CD14-positive monocyte (primary cell): ENCODE measurements at regions not wholly inside any gene's neighbourhood (a gene's known extent, or its start where the extent isn't known, plus 50 kb on each side); places are given as distances from the start of the nearest gene placed in this dataset.

Experiments
- DNase-seq, 3 donors: peaks; one replicate each; pipeline ENCODE4 v3.0.0-alpha.2; 2011 to 2022
- H2AFZ ChIP-seq: 2 replicates; pipeline ENCODE4 v1.6.0; 2012; ENCODE audit warnings: mild to moderate bottlenecking, low read depth, low read length, inconsistent platforms; ENCODE audit not compliant: insufficient read depth, poor library complexity, severe bottlenecking
- H3K27ac ChIP-seq, 2 donors: 1 replicate in 1 of 2; 2 replicates in 1 of 2; pipeline ENCODE4 v1.5.1; 2012 to 2013; ENCODE audit warnings: low read length in 2 of 2, control low read depth in 1 of 2, inconsistent platforms in 1 of 2, low read depth in 1 of 2, mild to moderate bottlenecking in 1 of 2
- H3K27me3 ChIP-seq, 2 donors: one replicate each; pipeline versions ENCODE4 v1.6.0 to v1.6.1; 2011 to 2013; ENCODE audit warnings: low read length in 2 of 2; ENCODE audit not compliant: control insufficient read depth in 2 of 2, insufficient read depth in 2 of 2
- H3K36me3 ChIP-seq, 2 donors: replicated peaks in 1 of 2; 1 replicate in 1 of 2; 2 replicates in 1 of 2; pipeline versions ENCODE4 v1.5.1 to v1.6.1; 2012 to 2013; ENCODE audit warnings: low read length in 2 of 2, control low read depth in 1 of 2, inconsistent platforms in 1 of 2, mild to moderate bottlenecking in 1 of 2; ENCODE audit not compliant: insufficient read depth in 2 of 2, control insufficient read depth in 1 of 2
- H3K4me1 ChIP-seq, 2 donors: 1 replicate in 1 of 2; 2 replicates in 1 of 2; pipeline versions ENCODE4 v1.5.1 to v1.6.1; 2012 to 2013; ENCODE audit warnings: low read length in 2 of 2, control low read depth in 1 of 2, inconsistent platforms in 1 of 2, mild to moderate bottlenecking in 1 of 2, moderate library complexity in 1 of 2; ENCODE audit not compliant: insufficient read depth in 2 of 2, control insufficient read depth in 1 of 2
- H3K4me2 ChIP-seq: replicated peaks from 2 replicates; pipeline ENCODE3; 2012; ENCODE audit warnings: low read length, moderate library complexity, mild to moderate bottlenecking; ENCODE audit not compliant: poor library complexity, severe bottlenecking; ENCODE audit errors: extremely low read depth
- H3K4me3 ChIP-seq, 3 experiments: fragments of 200-600 bp in 1 of 3; sonication (generic) in 1 of 3; replicated peaks in 1 of 3; 1 replicate in 2 of 3; 2 replicates in 1 of 3; pipeline ENCODE4 v1.5.1; 2011 to 2013; ENCODE audit warnings: low read length in 3 of 3, mild to moderate bottlenecking in 3 of 3, control low read depth in 2 of 3, low read depth in 2 of 3, inconsistent platforms in 1 of 3, moderate library complexity in 1 of 3
- H3K79me2 ChIP-seq: 2 replicates; pipeline ENCODE4 v1.6.0; 2012; ENCODE audit warnings: mild to moderate bottlenecking, control low read depth, inconsistent platforms, low read length, moderate library complexity; ENCODE audit not compliant: insufficient read depth
- H3K9ac ChIP-seq: 2 replicates; pipeline ENCODE4 v1.6.0; 2017; ENCODE audit warnings: low read length, mild to moderate bottlenecking; ENCODE audit not compliant: insufficient read depth, poor library complexity, severe bottlenecking
- H3K9me3 ChIP-seq, 2 donors: replicated peaks in 1 of 2; 1 replicate in 1 of 2; 2 replicates in 1 of 2; pipeline versions ENCODE4 v1.5.1 to v1.6.1; 2012 to 2013; ENCODE audit warnings: low read length in 2 of 2, control low read depth in 1 of 2; ENCODE audit not compliant: control insufficient read depth in 1 of 2, insufficient read depth in 1 of 2
- H4K20me1 ChIP-seq: 2 replicates; pipeline ENCODE4 v1.6.0; 2012; ENCODE audit warnings: mild to moderate bottlenecking, low read length, control low read depth, moderate library complexity; ENCODE audit not compliant: insufficient read depth
- H3K27ac Mint-ChIP-seq, 7 donors: one replicate each; pipeline ENCODE4 v1.8.0; 2020; ENCODE audit warnings: mild to moderate bottlenecking in 7 of 7, mixed read lengths in 7 of 7, moderate library complexity in 6 of 7, inconsistent platforms in 2 of 7
- H3K27me3 Mint-ChIP-seq, 3 donors: one replicate each; pipeline ENCODE4 v1.8.0; 2021 to 2022; ENCODE audit warnings: low read depth in 3 of 3, mild to moderate bottlenecking in 3 of 3, mixed read lengths in 3 of 3, moderate library complexity in 3 of 3, inconsistent platforms in 1 of 3
- H3K36me3 Mint-ChIP-seq, 2 donors: one replicate each; pipeline ENCODE4 v1.8.0; 2020; ENCODE audit warnings: mixed read lengths in 2 of 2, inconsistent platforms in 1 of 2, mild to moderate bottlenecking in 1 of 2
- H3K4me1 Mint-ChIP-seq: one replicate; pipeline ENCODE4 v1.8.0; 2020; ENCODE audit warnings: mild to moderate bottlenecking, mixed read lengths
- H3K4me3 Mint-ChIP-seq, 2 donors: one replicate each; pipeline ENCODE4 v1.8.0; 2020; ENCODE audit warnings: mild to moderate bottlenecking in 2 of 2, mixed read lengths in 2 of 2, moderate library complexity in 1 of 2
- H3K9me3 Mint-ChIP-seq, 7 donors: one replicate each; pipeline ENCODE4 v1.8.0; 2020 to 2022; ENCODE audit warnings: mixed read lengths in 7 of 7, mild to moderate bottlenecking in 6 of 7, moderate library complexity in 6 of 7, inconsistent platforms in 2 of 7
- CTCF ChIP-seq: fragments of 200-600 bp; IDR thresholded peaks from one replicate; pipeline ENCODE4 v1.8.0; 2022; ENCODE audit warnings: antibody characterized with exemption, mild to moderate bottlenecking
- WGBS: methylation state at CpG from one replicate; pipeline ENCODE4 v1.1.5; 2013; ENCODE audit warnings: missing lambda C conversion rate; ENCODE audit not compliant: insufficient coverage; 5-methylcytosine and 5-hydroxymethylcytosine counted together
- intact Hi-C, 2 donors: fragments of 100-400 bp; cut with micrococcal nuclease; formaldehyde crosslinking; loops; one replicate each; pipeline versions ENCODE4 v1.15.0 to v1.15.1; 2023

- WGBS, result 93% methylated on average over 5 of the region's 6 CpGs
- Mint-ChIP-seq H3K27ac (no peak overlapping the region), H3K4me3 (no peak overlapping the region), H3K27me3 (no peaks in the 10 kb centered on the region), H3K4me1 (no peaks in the 10 kb centered on the region), H3K9me3 (peaks cover 6 to 21% (median 9%) of the 10 kb centered on the region in 7 donors), H3K36me3 (no peaks in the 10 kb centered on the region)
- Histone ChIP-seq H4K20me1 (no peaks in the 10 kb centered on the region), H3K79me2 (no peaks in the 10 kb centered on the region), H3K9ac (no peak overlapping the region), H3K9me3 (peaks cover 0 to 3% of the 10 kb centered on the region in 2 donors), H2AFZ (no peak overlapping the region), H3K4me3 (no peak overlapping the region), H3K4me2 (no peak overlapping the region), H3K27me3 (no peaks in the 10 kb centered on the region), H3K4me1 (no peaks in the 10 kb centered on the region), H3K36me3 (no peaks in the 10 kb centered on the region), H3K27ac (no peak overlapping the region)
- no peak for DNase-seq
- intact Hi-C loops, result no loop called here
- TF ChIP-seq CTCF, result no peak
Measured at GRCh38 chr1:30492451-30492850, 230.9 kb downstream of the MATN1 start.

- Histone ChIP-seq H3K79me2 (no peaks in the 10 kb centered on the region), H4K20me1 (no peaks in the 10 kb centered on the region), H3K9me3 (peaks cover 0 to 3% of the 10 kb centered on the region in 2 donors), H2AFZ (no peak overlapping the region), H3K36me3 (no peaks in the 10 kb centered on the region), H3K9ac (no peak overlapping the region), H3K27ac (no peak overlapping the region), H3K4me3 (no peak overlapping the region), H3K4me2 (no peak overlapping the region), H3K27me3 (no peaks in the 10 kb centered on the region), H3K4me1 (no peaks in the 10 kb centered on the region)
- peaks cover 6 to 21% (median 9%) of the 10 kb centered on the region in 7 donors for H3K9me3 Mint-ChIP-seq
- no peak overlapping the region for H3K4me3 Mint-ChIP-seq
- no peak for TF ChIP-seq CTCF
- no peaks in the 10 kb centered on the region for H3K4me1 Mint-ChIP-seq
- H3K27me3 Mint-ChIP-seq, result no peaks in the 10 kb centered on the region
- H3K27ac Mint-ChIP-seq, result no peak overlapping the region
- DNase-seq, result no peak
- intact Hi-C loops, result no loop called here
- H3K36me3 Mint-ChIP-seq, result no peaks in the 10 kb centered on the region
- WGBS, result 91% methylated on average over 3 of the region's 4 CpGs
Measured at GRCh38 chr1:30491831-30492230, 231.6 kb downstream of the MATN1 start.
